H9 (cell line): ENCODE measurements at regions not wholly inside any gene's neighbourhood (a gene's known extent, or its start where the extent isn't known, plus 50 kb on each side); places are given as distances from the start of the nearest gene placed in this dataset.

ENCODE experiments used
- DNase-seq: peaks from one replicate; pipeline ENCODE4 v3.0.0-alpha.2; 2017
- H2AFZ ChIP-seq: one replicate; pipeline ENCODE4 v1.6.1; 2013; ENCODE audit warnings: mild to moderate bottlenecking, low read length, control low read depth, moderate library complexity
- H2AK5ac ChIP-seq: 2 replicates; pipeline ENCODE4 v1.6.1; 2013; ENCODE audit warnings: low read length, control low read depth, mixed read lengths; ENCODE audit not compliant: insufficient read length
- H2BK120ac ChIP-seq: one replicate; pipeline ENCODE4 v1.6.1; 2013; ENCODE audit warnings: low read depth, mild to moderate bottlenecking, low read length, control low read depth, inconsistent platforms; ENCODE audit not compliant: poor library complexity, severe bottlenecking
- H2BK12ac ChIP-seq: 2 replicates; pipeline ENCODE4 v1.6.1; 2013; ENCODE audit warnings: low read length, control low read depth, mixed read lengths, low read depth; ENCODE audit not compliant: insufficient read length
- H2BK15ac ChIP-seq: 2 replicates; pipeline ENCODE4 v1.6.1; 2013; ENCODE audit warnings: low read depth, low read length, control low read depth
- H2BK20ac ChIP-seq: one replicate; pipeline ENCODE4 v1.6.1; 2013; ENCODE audit warnings: low read depth, mild to moderate bottlenecking, low read length, control low read depth, inconsistent platforms; ENCODE audit not compliant: poor library complexity, severe bottlenecking
- H2BK5ac ChIP-seq: 2 replicates; pipeline ENCODE4 v1.6.1; 2013; ENCODE audit warnings: low read length, control low read depth, mixed read lengths; ENCODE audit not compliant: insufficient read length
- H3K14ac ChIP-seq: 2 replicates; pipeline ENCODE4 v1.6.1; 2013; ENCODE audit warnings: low read length, control low read depth; ENCODE audit not compliant: insufficient read depth
- H3K18ac ChIP-seq: 2 replicates; pipeline ENCODE4 v1.6.1; 2013; ENCODE audit warnings: low read depth, mild to moderate bottlenecking, mixed read lengths, low read length, control low read depth; ENCODE audit not compliant: insufficient read length
- H3K23ac ChIP-seq: 2 replicates; pipeline ENCODE4 v1.6.1; 2013; ENCODE audit warnings: low read length, control low read depth, mixed read lengths, low read depth; ENCODE audit not compliant: insufficient read length
- H3K23me2 ChIP-seq: 2 replicates; pipeline ENCODE4 v1.6.1; 2013; ENCODE audit warnings: low read depth, mild to moderate bottlenecking, mixed read lengths, low read length, control low read depth; ENCODE audit not compliant: insufficient read length, poor library complexity, severe bottlenecking
- H3K27ac ChIP-seq: 2 replicates; pipeline ENCODE4 v1.5.1; 2013; ENCODE audit warnings: low read length, control low read depth, mixed read lengths, low read depth; ENCODE audit not compliant: insufficient read length
- H3K27me3 ChIP-seq: 2 replicates; pipeline ENCODE4 v1.6.1; 2013; ENCODE audit warnings: low read length, control low read depth, inconsistent platforms; ENCODE audit not compliant: insufficient read depth
- H3K4ac ChIP-seq: 2 replicates; pipeline ENCODE4 v1.6.1; 2013; ENCODE audit warnings: low read depth, mild to moderate bottlenecking, control low read depth, inconsistent platforms, low read length, moderate library complexity
- H3K4me1 ChIP-seq: 2 replicates; pipeline ENCODE4 v1.6.1; 2013; ENCODE audit warnings: low read length, control low read depth, inconsistent platforms; ENCODE audit not compliant: insufficient read depth
- H3K4me2 ChIP-seq: 2 replicates; pipeline ENCODE4 v1.6.1; 2013; ENCODE audit warnings: low read length, control low read depth, mixed read lengths; ENCODE audit not compliant: insufficient read length, insufficient read depth
- H3K56ac ChIP-seq: 2 replicates; pipeline ENCODE4 v1.6.1; 2013; ENCODE audit warnings: low read depth, mild to moderate bottlenecking, mixed read lengths, low read length, control low read depth; ENCODE audit not compliant: insufficient read length
- H3K79me1 ChIP-seq: 2 replicates; pipeline ENCODE4 v1.6.1; 2013; ENCODE audit warnings: low read depth, mild to moderate bottlenecking, moderate library complexity, low read length, control low read depth, inconsistent platforms; ENCODE audit not compliant: insufficient read depth, poor library complexity, severe bottlenecking
- H3K79me2 ChIP-seq: 2 replicates; pipeline ENCODE4 v1.6.1; 2013; ENCODE audit warnings: low read length, control low read depth, inconsistent platforms; ENCODE audit not compliant: insufficient read depth
- H3K9ac ChIP-seq: 2 replicates; pipeline ENCODE4 v1.6.1; 2013; ENCODE audit warnings: low read length, control low read depth, mixed read lengths; ENCODE audit not compliant: insufficient read length; ENCODE audit errors: extremely low read depth
- H3K9me3 ChIP-seq: one replicate; pipeline ENCODE4 v1.6.1; 2013; ENCODE audit warnings: low read depth, low read length, inconsistent platforms; ENCODE audit not compliant: control insufficient read depth
- H3T11ph ChIP-seq: one replicate; pipeline ENCODE4 v1.6.1; 2013; ENCODE audit warnings: mild to moderate bottlenecking, low read length, control low read depth, inconsistent platforms
- H4K20me1 ChIP-seq: one replicate; pipeline ENCODE4 v1.6.1; 2013; ENCODE audit not compliant: control insufficient read depth, insufficient read length, insufficient read depth
- H4K5ac ChIP-seq: 2 replicates; pipeline ENCODE4 v1.6.1; 2013; ENCODE audit warnings: low read depth, mild to moderate bottlenecking, mixed read lengths, low read length, control low read depth; ENCODE audit not compliant: insufficient read length
- H4K8ac ChIP-seq: replicated peaks from 2 replicates; pipeline ENCODE4 v1.6.1; 2013; ENCODE audit warnings: low read length, control low read depth, mixed read lengths, low read depth; ENCODE audit not compliant: insufficient read length
- H4K91ac ChIP-seq: 2 replicates; pipeline ENCODE4 v1.6.1; 2013; ENCODE audit warnings: low read depth, mild to moderate bottlenecking, moderate library complexity, mixed read lengths, low read length, control low read depth; ENCODE audit not compliant: insufficient read length
- H3K27ac Mint-ChIP-seq, 3 experiments: 2 replicates in 2 of 3; 3 replicates in 1 of 3; pipeline ENCODE4 v1.8.0; 2020 to 2021; ENCODE audit warnings: mixed read lengths in 3 of 3, mild to moderate bottlenecking in 1 of 3, moderate library complexity in 1 of 3
- H3K27me3 Mint-ChIP-seq: 2 replicates; pipeline ENCODE4 v1.8.0; 2021; ENCODE audit warnings: low read depth, mild to moderate bottlenecking, moderate library complexity, mixed read lengths
- H3K36me3 Mint-ChIP-seq, 3 experiments: 2 replicates in 2 of 3; 3 replicates in 1 of 3; pipeline ENCODE4 v1.8.0; 2020 to 2021; ENCODE audit warnings: low read depth in 3 of 3, mixed read lengths in 3 of 3; ENCODE audit not compliant: insufficient read depth in 1 of 3
- H3K4me1 Mint-ChIP-seq, 2 experiments: 2 replicates each; pipeline ENCODE4 v1.8.0; 2020; ENCODE audit warnings: mixed read lengths in 2 of 2
- H3K4me3 Mint-ChIP-seq, 2 experiments: 2 replicates in 1 of 2; 3 replicates in 1 of 2; pipeline ENCODE4 v1.8.0; 2020 to 2021; ENCODE audit warnings: mild to moderate bottlenecking in 2 of 2, mixed read lengths in 2 of 2, moderate library complexity in 1 of 2
- H3K9me3 Mint-ChIP-seq, 2 experiments: 2 replicates in 1 of 2; 3 replicates in 1 of 2; pipeline ENCODE4 v1.8.0; 2020; ENCODE audit warnings: mild to moderate bottlenecking in 2 of 2, mixed read lengths in 2 of 2, moderate library complexity in 1 of 2
- CTCF ChIP-seq: fragments of 200-600 bp; sonication (generic); conservative IDR thresholded peaks from 3 replicates; pipeline ENCODE4 v1.8.0; 2021; ENCODE audit warnings: antibody characterized with exemption, mild to moderate bottlenecking
- WGBS: extraction: QIAGEN DNeasy Blood & Tissue Kit; methylation state at CpG from one replicate; pipeline ENCODE4 v1.1.7; 2013; ENCODE audit warnings: missing lambda C conversion rate, low lambda C conversion rate, mixed read lengths; ENCODE audit not compliant: insufficient read length; ENCODE audit errors: extremely low coverage; 5-methylcytosine and 5-hydroxymethylcytosine counted together

- Histone ChIP-seq H3K9me3 (no peaks in the 10 kb centered on the region), H4K91ac (no peak overlapping the region), H3K79me1 (no peaks in the 10 kb centered on the region), H3K79me2 (no peaks in the 10 kb centered on the region), H3K23ac (no peak overlapping the region), H3K4me2 (no peak overlapping the region), H2BK15ac (no peak overlapping the region), H4K20me1 (no peaks in the 10 kb centered on the region), H3T11ph (no peak overlapping the region), H3K4ac (no peak overlapping the region), H3K4me1 (no peaks in the 10 kb centered on the region), H3K27ac (no peak overlapping the region), H3K18ac (no peak overlapping the region), H3K23me2 (no peaks in the 10 kb centered on the region), H2BK120ac (no peak overlapping the region), H3K27me3 (no peaks in the 10 kb centered on the region), H3K9ac (no peak overlapping the region), H2BK12ac (no peak overlapping the region), H4K8ac (no peak overlapping the region), H2BK5ac (no peak overlapping the region), H2AFZ (no peak overlapping the region), H2BK20ac (no peak overlapping the region), H3K14ac (no peak overlapping the region), H4K5ac (no peak overlapping the region), H2AK5ac (no peak overlapping the region), H3K56ac (no peak overlapping the region)
- H3K4me1 Mint-ChIP-seq, result no peaks in the 10 kb centered on the region
- H3K9me3 Mint-ChIP-seq, result no peaks in the 10 kb centered on the region
- DNase-seq, result no peak
- no peaks in the 10 kb centered on the region for H3K27me3 Mint-ChIP-seq
- peaks cover 0 to 4% (median 0%) of the 10 kb centered on the region in 3 experiments; a peak in 2 of 7 replicates for H3K36me3 Mint-ChIP-seq
- TF ChIP-seq CTCF, result no peak
- no peak overlapping the region for H3K4me3 Mint-ChIP-seq
- no CpG with 5 or more reads among the region's 3 CpGs for WGBS
- no peak overlapping the region for H3K27ac Mint-ChIP-seq
These were observed 397.0 kb upstream of the ADAMTS5 start for GRCh38 chr21:27363719-27364477.
